Spleen (tissue), 11 donors: ENCODE measurements at regions not wholly inside any gene's neighbourhood (a gene's known extent, or its start where the extent isn't known, plus 50 kb on each side); places are given as distances from the start of the nearest gene placed in this dataset.

ENCODE experiments used
- DNase-seq: peaks from one replicate; pipeline ENCODE4 v3.0.0-alpha.2; 2020
- H3K27ac ChIP-seq, 8 donors: fragments of 200-600 bp; sonication (generic) in 7 of 8; 1 replicate in 4 of 8; 2 replicates in 4 of 8; pipeline versions ENCODE4 v1.5.0 to v1.8.0; 2016 to 2021; ENCODE audit warnings: inconsistent platforms in 4 of 8, mild to moderate bottlenecking in 4 of 8, moderate library complexity in 1 of 8
- H3K27me3 ChIP-seq, 7 donors: fragments of 200-600 bp; sonication (generic) in 6 of 7; replicated peaks in 1 of 7; 1 replicate in 4 of 7; 2 replicates in 3 of 7; pipeline versions ENCODE4 v1.5.0 to v1.8.0; 2016 to 2021; ENCODE audit warnings: inconsistent platforms in 3 of 7, mild to moderate bottlenecking in 1 of 7
- H3K36me3 ChIP-seq, 6 donors: fragments of 200-600 bp; sonication (generic) in 5 of 6; 1 replicate in 4 of 6; 2 replicates in 2 of 6; pipeline versions ENCODE4 v1.5.0 to v1.8.0; 2016 to 2021; ENCODE audit warnings: inconsistent platforms in 2 of 6
- H3K4me1 ChIP-seq, 6 donors: fragments of 200-600 bp; sonication (generic) in 5 of 6; 1 replicate in 3 of 6; 2 replicates in 3 of 6; pipeline versions ENCODE4 v1.5.0 to v1.8.0; 2016 to 2021; ENCODE audit warnings: inconsistent platforms in 3 of 6
- H3K4me3 ChIP-seq, 8 donors: fragments of 200-600 bp; sonication (generic) in 7 of 8; 1 replicate in 4 of 8; 2 replicates in 4 of 8; pipeline versions ENCODE4 v1.5.0 to v1.8.0; 2016 to 2021; ENCODE audit warnings: inconsistent platforms in 4 of 8, mild to moderate bottlenecking in 4 of 8, moderate library complexity in 2 of 8
- H3K9me3 ChIP-seq, 8 donors: fragments of 200-600 bp; sonication (generic) in 7 of 8; 1 replicate in 4 of 8; 2 replicates in 4 of 8; pipeline versions ENCODE4 v1.5.0 to v1.8.0; 2016 to 2021; ENCODE audit warnings: inconsistent platforms in 4 of 8
- CTCF ChIP-seq, 11 experiments: fragments of 200-600 bp in 7 of 11; fragments of 450-650 bp in 4 of 11; sonication (generic) in 4 of 11; IDR thresholded peaks in 8 of 11; conservative IDR thresholded peaks in 3 of 11; 1 replicate in 7 of 11; 2 replicates in 4 of 11; pipeline versions ENCODE4 v1.4.0 to v1.8.0; 2016 to 2021; ENCODE audit warnings: antibody characterized with exemption in 11 of 11, inconsistent platforms in 4 of 11, mild to moderate bottlenecking in 1 of 11
- POLR2A ChIP-seq, 3 donors: fragments of 450-650 bp; IDR thresholded peaks; one replicate each; pipeline ENCODE4 v1.5.1; 2017; ENCODE audit warnings: antibody characterized with exemption in 3 of 3, mild to moderate bottlenecking in 1 of 3
- POLR2AphosphoS5 ChIP-seq, 3 donors: sonication (generic); formaldehyde crosslinking; IDR thresholded peaks; one replicate each; pipeline ENCODE4 v1.5.1; 2017; ENCODE audit warnings: antibody characterized with exemption in 3 of 3
- WGBS, 5 donors: extraction: QIAGEN DNeasy Blood & Tissue Kit in 3 of 5; methylation state at CpG; one replicate each; pipeline versions ENCODE4 v1.1.5 to v1.1.7; 2013 to 2018; 5-methylcytosine and 5-hydroxymethylcytosine counted together
- intact Hi-C: fragments of 100-400 bp; cut with DNase I; formaldehyde crosslinking; loops from one replicate; pipeline ENCODE4 v1.15.0; 2023; ENCODE audit warnings: low total_unique reads
- donor health status: healthy with polysubstance abuse.
- donor health status: DM: no; HTN: no; CAD: no; lungs with moderate emphysema.
- donor health status: DM: no; HTN: no; CAD: no.
- donor health status: Bipolar disorder and iron deficiency.
- donor health status: healthy.
- donor health status: DM: no; HTN: no; CAD: no.
- donor health status: DM: yes; HTN: yes; CAD: no.

DNA sequence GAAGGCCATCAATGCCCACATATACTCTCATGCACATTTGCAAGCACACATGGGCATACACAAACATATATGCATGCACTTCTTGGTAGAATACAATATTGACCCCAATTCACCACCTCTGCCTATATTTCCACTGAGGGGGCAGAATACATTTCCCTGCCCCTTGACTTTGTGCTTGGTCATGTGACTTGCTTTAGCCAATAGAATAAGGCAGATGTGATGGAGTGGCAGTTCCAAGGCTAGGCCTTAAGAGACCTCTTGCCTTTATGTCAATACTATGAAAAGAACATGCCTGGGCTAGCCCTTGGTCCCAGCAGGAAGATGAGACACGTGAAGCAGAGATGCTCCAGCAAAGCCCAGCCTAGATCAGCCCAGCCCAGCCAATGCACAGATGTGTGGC lies 66.0 kb upstream of the GRIK3 start:
- Histone ChIP-seq H3K27me3 (peaks cover 0 to 43% (median 3%) of the 10 kb centered on the region in 7 donors), H3K27ac (no peak overlapping the region), H3K9me3 (no peaks in the 10 kb centered on the region), H3K4me3 (no peak overlapping the region), H3K36me3 (no peaks in the 10 kb centered on the region), H3K4me1 (no peaks in the 10 kb centered on the region)
- WGBS, 5 donors = 35 to 58% (median 39%) methylated on average over 1 of the region's 1 CpG
- intact Hi-C loops = no loop called here
- TF ChIP-seq POLR2AphosphoS5 (IDR thresholded peaks at IDR 0.05) (no peak), POLR2A (IDR thresholded peaks at IDR 0.05) (no peak), CTCF (IDR thresholded peaks at IDR 0.05 in 8 of 11, conservative IDR thresholded peaks at IDR 0.05 in 3 of 11) (no peak)
- DNase-seq = no peak

DNA sequence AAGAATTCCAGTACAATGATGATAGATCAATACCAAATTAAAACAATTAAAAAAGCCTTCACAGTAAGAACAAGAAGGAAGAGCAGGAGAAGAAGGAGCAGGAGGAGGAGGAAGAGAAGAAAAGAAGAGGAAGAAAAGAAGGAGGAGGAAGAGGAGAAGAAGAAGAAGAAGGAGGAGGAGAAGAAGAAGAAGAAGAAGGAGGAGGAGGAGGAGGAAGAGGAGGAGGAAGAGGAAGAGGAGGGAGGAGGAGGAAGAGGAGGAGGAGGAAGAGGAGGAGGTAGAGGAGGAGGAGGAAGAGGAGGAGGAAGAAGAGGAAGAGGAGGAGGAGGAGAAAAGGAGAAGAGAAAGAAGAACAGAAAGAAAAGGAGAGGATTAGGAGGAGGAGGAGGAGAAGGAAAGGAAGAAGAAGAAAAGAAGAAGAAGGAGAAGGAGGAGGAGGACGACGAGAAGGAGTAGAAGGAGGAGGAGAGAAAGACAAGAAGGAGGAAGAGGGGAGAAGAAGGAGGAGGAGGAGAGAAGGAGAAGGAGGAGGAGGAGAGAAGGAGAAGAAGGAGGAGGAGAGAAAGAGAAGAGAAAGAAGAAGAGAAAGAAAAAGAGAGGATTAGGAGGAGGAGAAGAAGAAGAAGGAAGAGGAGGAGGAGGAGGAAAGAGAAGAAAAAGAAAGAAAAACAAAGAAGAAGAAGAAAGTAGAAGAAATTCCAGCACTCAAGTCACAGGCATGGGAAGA lies 68.5 kb upstream of the GRIK3 start:
- no peak overlapping the region for H3K27ac ChIP-seq
- intact Hi-C loops = no loop called here
- no peak for DNase-seq
- no peaks in the 10 kb centered on the region for H3K4me1 ChIP-seq
- H3K36me3 ChIP-seq = no peaks in the 10 kb centered on the region
- TF ChIP-seq CTCF (IDR thresholded peaks at IDR 0.05 in 8 of 11, conservative IDR thresholded peaks at IDR 0.05 in 3 of 11) (no peak), POLR2AphosphoS5 (IDR thresholded peaks at IDR 0.05) (no peak), POLR2A (IDR thresholded peaks at IDR 0.05) (no peak)
- no peaks in the 10 kb centered on the region for H3K9me3 ChIP-seq
- no peak overlapping the region for H3K4me3 ChIP-seq
- WGBS, 5 donors = 43 to 94% (median 80%) methylated on average over 2 of the region's 2 CpGs
- H3K27me3 ChIP-seq = peaks cover 0 to 23% (median 3%) of the 10 kb centered on the region in 7 donors

DNA sequence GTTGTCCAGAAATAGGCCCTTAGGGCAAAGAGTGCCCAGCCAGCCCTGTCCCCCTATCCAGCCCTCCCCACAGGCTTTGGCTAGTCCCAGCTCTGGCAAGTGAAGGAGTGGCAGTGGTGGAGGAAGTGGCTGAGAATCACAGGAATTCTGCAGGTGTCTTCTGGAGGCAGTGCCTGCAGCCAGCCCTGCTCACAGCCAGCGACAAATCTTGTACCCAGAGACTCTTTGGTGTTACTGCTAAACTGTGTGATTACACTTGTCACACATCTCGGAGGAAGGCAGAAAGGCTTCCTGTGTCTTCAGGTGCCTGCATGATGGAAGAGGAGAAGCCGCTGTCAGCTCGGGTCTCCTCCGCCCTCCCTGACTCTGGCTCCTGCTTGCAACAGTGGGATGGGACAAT lies 71.6 kb upstream of the GRIK3 start:
- peaks cover 0 to 47% (median 3%) of the 10 kb centered on the region in 7 donors for H3K27me3 ChIP-seq
- H3K36me3 ChIP-seq = no peaks in the 10 kb centered on the region
- TF ChIP-seq POLR2AphosphoS5 (IDR thresholded peaks at IDR 0.05) = no peak
- no peak for TF ChIP-seq CTCF (IDR thresholded peaks at IDR 0.05 in 8 of 11, conservative IDR thresholded peaks at IDR 0.05 in 3 of 11)
- no peak for TF ChIP-seq POLR2A (IDR thresholded peaks at IDR 0.05)
- DNase-seq = no peak
- no peaks in the 10 kb centered on the region for H3K4me1 ChIP-seq
- intact Hi-C loops = no loop called here
- no peak overlapping the region for H3K27ac ChIP-seq
- no peaks in the 10 kb centered on the region for H3K9me3 ChIP-seq
- H3K4me3 ChIP-seq = no peak overlapping the region
- 64 to 82% (median 67%) methylated on average over 5 of the region's 5 CpGs for WGBS, 5 donors

- Histone ChIP-seq H3K27me3 (peaks cover 0 to 40% (median 0%) of the 10 kb centered on the region in 7 donors), H3K4me3 (no peak overlapping the region), H3K27ac (no peak overlapping the region), H3K9me3 (no peaks in the 10 kb centered on the region), H3K36me3 (no peaks in the 10 kb centered on the region), H3K4me1 (no peaks in the 10 kb centered on the region)
- no peak for DNase-seq
- WGBS, 5 donors = 77 to 87% (median 81%) methylated on average over 5 of the region's 5 CpGs
- intact Hi-C loops = no loop called here
- TF ChIP-seq CTCF (IDR thresholded peaks at IDR 0.05 in 8 of 11, conservative IDR thresholded peaks at IDR 0.05 in 3 of 11) = no peak
- no peak for TF ChIP-seq POLR2AphosphoS5 (IDR thresholded peaks at IDR 0.05)
- no peak for TF ChIP-seq POLR2A (IDR thresholded peaks at IDR 0.05)
Measured at GRCh38 chr1:37107153-37107907, 73.0 kb upstream of the GRIK3 start.
